ENCODE measurements at regions not wholly inside any gene's neighbourhood (a gene's known extent, or its start where the extent isn't known, plus 50 kb on each side); places are given as distances from the start of the nearest gene placed in this dataset.
"Not testable (repeated sequence)": the region's sequence is repeated elsewhere in the genome, so short reads cannot be mapped to it uniquely, and the experiment has no call there.

DNA sequence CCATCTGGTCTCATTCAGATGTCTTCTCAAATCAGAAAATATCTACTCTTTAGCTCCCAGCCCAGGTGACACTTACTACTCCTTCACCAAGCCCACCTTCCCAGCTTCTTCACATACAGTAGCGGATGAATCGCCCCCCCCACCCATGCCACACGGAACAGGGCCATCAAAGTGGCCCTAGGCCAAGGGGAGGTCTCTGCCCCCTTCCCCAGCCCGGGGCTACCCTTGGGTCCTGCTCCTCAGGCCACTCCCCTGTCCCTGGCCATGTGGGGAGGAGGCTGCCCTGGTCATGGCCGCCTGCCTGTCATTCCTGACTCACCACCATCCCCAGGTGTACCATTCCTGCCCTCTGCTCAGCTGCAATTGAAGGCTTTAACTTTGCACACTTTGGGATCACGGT is 142.8 kb downstream of the NECTIN1 start:
- peaks cover 44 to 52% of the 10 kb centered on the region in 2 donors for H3K27me3 Mint-ChIP-seq
- H3K4me1 Mint-ChIP-seq: peaks cover 12 to 26% of the 10 kb centered on the region in 2 donors
- H3K9me3 Mint-ChIP-seq: no peaks in the 10 kb centered on the region
- no peak overlapping the region for H3K4me3 Mint-ChIP-seq
- H3K36me3 Mint-ChIP-seq: no peaks in the 10 kb centered on the region
- ATAC-seq (replicated peaks): no peak
- H3K27ac Mint-ChIP-seq: no peak overlapping the region
- DNase-seq: no peak

DNA sequence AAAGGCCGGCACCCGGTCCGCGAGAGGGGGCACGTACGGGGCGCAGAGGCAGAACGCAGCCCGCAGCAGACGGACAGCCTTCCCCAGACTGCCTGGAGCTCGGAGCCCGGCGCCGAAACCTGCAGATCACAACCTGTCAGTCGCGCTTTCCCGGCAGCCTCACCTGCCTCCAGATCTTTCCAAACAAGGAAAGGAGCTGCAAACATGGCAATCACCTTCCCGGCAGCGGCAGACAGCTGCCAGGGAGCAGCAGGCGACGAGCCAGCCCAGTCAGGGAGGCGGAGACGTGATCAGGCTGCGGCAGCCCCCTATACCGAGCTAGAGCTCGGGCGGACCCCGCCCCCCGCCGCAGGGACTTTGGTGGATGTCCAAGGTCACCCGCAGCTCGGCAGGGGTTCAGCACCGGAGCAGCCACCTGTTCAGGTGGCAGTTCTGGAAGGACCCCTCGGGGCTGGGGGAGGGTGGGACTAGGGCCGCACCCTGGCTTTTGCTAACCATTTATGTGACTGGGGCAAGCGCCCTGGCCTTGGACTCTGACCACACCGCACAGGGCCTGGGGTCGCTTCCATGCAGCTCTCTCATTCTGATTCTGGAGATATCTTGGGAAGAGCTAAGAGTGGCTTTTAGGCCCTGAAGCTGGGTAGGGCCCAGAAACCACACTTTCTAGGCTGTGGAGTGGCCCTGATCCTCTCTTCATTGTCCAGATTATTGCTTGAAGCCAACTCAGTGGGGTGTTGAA is 143.8 kb downstream of the NECTIN1 start:
- Mint-ChIP-seq H3K4me3 (peak overlapping the region; percentile 67 to 68), H3K4me1 (peaks cover 8 to 16% of the 10 kb centered on the region in 2 donors), H3K27me3 (peaks cover 44 to 52% of the 10 kb centered on the region in 2 donors), H3K27ac (no peak overlapping the region), H3K9me3 (peaks cover 0 to 1% of the 10 kb centered on the region in 2 donors), H3K36me3 (no peaks in the 10 kb centered on the region)
- ATAC-seq (replicated peaks): no peak
- DNase-seq: no peak

DNA sequence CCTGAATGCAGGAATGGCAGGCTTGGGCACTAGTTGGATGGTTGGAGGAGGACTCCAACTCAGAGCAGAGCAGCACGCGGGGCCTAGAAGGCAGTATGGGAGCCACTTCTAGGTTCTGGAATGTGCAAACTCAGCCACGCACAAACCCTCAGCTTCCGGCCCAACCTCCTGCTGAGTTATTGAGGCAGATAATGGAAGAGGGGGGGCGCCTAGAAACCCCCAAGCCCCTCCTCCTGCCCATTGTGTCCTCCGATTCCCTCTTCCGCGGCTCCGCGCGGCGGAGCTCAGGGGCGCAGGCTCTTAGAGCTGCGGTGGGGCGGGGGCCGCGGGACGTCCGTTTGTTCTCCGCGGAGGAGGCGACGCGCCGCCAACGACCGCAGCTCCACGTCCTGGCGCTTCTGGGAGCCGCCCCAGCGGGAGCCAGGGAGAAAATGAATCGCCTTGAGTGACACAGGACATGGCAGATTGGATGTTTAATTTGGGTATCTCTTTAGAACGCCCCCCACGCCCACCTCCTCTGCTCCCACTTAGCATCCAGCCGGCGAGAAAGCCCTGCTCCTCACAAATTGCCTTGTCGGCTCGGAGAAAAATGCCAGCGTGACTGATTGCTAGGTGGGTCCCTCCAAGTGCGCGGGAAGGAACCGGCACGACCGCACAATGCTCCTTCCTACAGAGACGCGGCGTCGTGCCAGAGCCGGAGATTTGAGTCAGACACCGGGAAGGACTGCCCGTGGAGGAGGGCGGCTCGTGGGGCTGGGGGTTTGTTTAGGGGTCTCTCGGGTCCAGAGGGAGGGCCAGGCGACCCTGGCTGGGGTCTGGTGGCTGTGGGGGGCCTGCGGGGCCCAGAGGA is 144.6 kb downstream of the NECTIN1 start:
- Mint-ChIP-seq H3K4me1 (peaks cover 8 to 15% of the 10 kb centered on the region in 2 donors), H3K9me3 (peaks cover 0 to 3% of the 10 kb centered on the region in 2 donors), H3K4me3 (peak overlapping the region; percentile 67 to 68), H3K36me3 (no peaks in the 10 kb centered on the region), H3K27ac (no peak overlapping the region), H3K27me3 (peaks cover 44 to 52% of the 10 kb centered on the region in 2 donors)
- ATAC-seq (replicated peaks) (peak; percentile 14 to 42), DNase-seq (no peak)

DNA sequence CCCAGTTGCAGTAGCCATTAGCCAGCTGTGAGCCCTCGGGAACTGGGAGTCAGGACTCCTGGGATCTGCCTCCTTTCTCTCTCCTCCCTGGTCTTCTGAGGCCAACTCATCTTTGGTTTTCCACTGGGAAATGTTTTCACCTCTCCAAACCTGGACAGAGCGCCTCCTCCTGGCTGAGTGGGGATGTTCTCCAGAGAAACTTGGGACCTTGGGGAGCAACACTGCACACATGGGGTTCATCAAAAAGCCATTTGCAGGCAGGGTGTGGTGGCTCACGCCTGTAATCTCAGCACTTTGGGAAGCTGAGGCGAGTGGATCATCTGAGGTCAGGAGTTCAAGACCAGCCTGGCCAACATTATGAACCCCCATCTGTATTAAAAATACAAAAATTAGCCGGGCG is 145.4 kb downstream of the NECTIN1 start:
- H3K4me3 Mint-ChIP-seq: no peak overlapping the region
- no peak for ATAC-seq (replicated peaks)
- peaks cover 0 to 3% of the 10 kb centered on the region in 2 donors for H3K9me3 Mint-ChIP-seq
- peaks cover 8 to 15% of the 10 kb centered on the region in 2 donors for H3K4me1 Mint-ChIP-seq
- no peak for DNase-seq
- H3K27ac Mint-ChIP-seq: no peak overlapping the region
- peaks cover 44 to 52% of the 10 kb centered on the region in 2 donors for H3K27me3 Mint-ChIP-seq
- H3K36me3 Mint-ChIP-seq: no peaks in the 10 kb centered on the region

DNA sequence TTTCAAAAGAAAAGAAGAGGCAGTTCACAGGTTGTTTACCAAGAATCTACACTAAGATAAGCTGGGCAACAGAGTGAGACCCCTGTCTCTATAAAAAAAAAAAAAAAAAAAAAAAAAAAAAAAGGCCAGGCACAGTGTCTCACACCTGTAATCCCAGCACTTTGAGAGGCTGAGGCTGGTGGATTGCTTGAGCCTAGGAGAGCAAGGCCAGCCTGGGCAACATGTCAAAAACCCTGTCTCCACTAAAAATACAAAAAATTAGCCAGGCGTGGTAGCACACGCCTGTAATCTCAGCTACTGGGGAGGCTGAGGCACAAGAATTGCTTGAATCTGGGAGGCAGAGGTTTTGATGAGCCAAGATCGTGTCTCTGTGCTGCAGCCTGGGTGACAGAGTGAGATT is 147.6 kb downstream of the NECTIN1 start:
- Mint-ChIP-seq H3K4me1 (peaks cover 8 to 15% of the 10 kb centered on the region in 2 donors), H3K27me3 (peaks cover 42 to 44% of the 10 kb centered on the region in 2 donors)
- not testable (repeated sequence) for DNase-seq; H3K4me3 Mint-ChIP-seq; H3K27ac Mint-ChIP-seq; ATAC-seq (replicated peaks); H3K9me3 Mint-ChIP-seq; H3K36me3 Mint-ChIP-seq

DNA sequence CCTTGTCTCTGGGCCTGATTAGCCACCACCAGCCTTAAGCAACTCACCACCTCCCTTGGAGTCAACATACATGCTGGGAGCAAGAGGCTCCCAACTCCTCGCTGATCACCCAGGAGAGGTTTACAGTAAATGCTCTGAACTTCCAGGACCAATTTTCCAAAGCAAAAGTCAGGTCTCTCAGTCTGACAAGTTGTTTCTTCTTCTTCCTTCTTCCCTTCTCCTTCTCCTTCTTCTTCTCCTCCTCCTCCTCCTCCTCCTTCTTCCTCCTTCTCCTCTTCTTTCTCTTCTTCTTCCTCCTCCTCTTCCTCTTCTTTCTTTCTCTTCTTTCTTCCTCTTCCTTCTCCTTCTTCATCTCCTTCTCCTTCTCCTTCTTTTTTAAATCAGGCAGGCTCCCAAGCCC is 148.2 kb downstream of the NECTIN1 start:
- ATAC-seq (replicated peaks) (no peak), DNase-seq (no peak)
- no peak overlapping the region for H3K4me3 Mint-ChIP-seq
- H3K4me1 Mint-ChIP-seq: peaks cover 8 to 15% of the 10 kb centered on the region in 2 donors
- no peaks in the 10 kb centered on the region for H3K36me3 Mint-ChIP-seq
- H3K27ac Mint-ChIP-seq: no peak overlapping the region
- H3K27me3 Mint-ChIP-seq: peaks cover 36 to 37% of the 10 kb centered on the region in 2 donors
- H3K9me3 Mint-ChIP-seq: peaks cover 0 to 3% of the 10 kb centered on the region in 2 donors

DNA sequence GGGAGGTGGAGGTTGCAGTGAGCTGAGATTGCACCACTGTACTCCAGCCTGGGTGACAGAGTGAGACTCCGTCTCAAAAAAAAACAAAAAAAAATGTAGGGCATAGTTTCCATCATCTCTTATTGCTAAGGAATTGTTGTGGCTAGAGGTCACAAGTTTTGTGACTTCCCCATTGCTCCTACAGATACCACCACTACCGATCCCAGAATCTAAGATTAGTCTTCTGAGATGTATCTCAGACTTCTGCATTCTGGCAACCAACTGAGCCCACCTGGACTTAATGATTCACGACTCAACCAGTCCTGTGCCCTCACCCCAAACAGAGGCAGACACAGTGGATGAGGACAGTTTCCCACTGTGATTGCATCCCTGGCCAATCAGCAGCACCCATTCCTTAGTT is 148.9 kb downstream of the NECTIN1 start:
- Mint-ChIP-seq H3K4me3 (no peak overlapping the region), H3K27ac (no peak overlapping the region), H3K27me3 (peaks cover 29 to 32% of the 10 kb centered on the region in 2 donors), H3K36me3 (no peaks in the 10 kb centered on the region), H3K9me3 (peaks cover 0 to 3% of the 10 kb centered on the region in 2 donors), H3K4me1 (peaks cover 8 to 14% of the 10 kb centered on the region in 2 donors)
- ATAC-seq (replicated peaks) (no peak), DNase-seq (no peak)

DNA sequence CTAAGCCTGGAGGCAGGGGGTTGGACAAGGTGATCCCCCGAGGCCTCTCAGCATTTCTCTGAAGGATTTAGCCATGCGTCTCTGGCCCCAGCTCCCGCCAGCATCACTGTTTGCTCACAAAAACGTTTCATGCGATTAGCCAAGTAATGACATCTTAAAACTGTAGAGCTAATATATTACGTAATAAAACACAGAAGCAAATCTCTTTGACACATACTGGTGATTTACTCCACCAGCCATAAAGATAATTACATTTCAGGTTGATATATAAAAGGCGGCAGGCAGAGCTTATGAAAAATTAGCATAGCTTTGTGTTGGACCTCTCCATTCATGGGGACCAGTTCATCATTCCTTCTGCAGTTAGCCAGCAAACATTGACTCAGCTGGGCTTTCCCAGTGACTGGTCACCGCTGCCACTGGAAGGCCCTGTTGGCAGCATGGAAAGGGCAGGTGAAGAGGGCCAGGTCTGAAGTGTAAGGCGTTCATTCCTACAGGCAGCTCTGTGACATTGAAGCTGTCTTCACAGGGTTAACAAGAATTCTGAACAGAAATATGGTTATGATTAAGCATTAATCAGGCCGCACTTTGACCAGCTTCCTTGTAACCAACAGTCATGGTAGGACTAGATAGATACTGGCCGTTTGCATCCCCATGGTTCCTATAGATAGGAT is 150.3 kb downstream of the NECTIN1 start:
- H3K27me3 Mint-ChIP-seq: peaks cover 15 to 20% of the 10 kb centered on the region in 2 donors
- no peak overlapping the region for H3K4me3 Mint-ChIP-seq
- H3K27ac Mint-ChIP-seq: no peak overlapping the region
- H3K9me3 Mint-ChIP-seq: peaks cover 0 to 3% of the 10 kb centered on the region in 2 donors
- DNase-seq: no peak
- no peak for ATAC-seq (replicated peaks)
- H3K4me1 Mint-ChIP-seq: peaks cover 4 to 6% of the 10 kb centered on the region in 2 donors
- no peaks in the 10 kb centered on the region for H3K36me3 Mint-ChIP-seq

DNA sequence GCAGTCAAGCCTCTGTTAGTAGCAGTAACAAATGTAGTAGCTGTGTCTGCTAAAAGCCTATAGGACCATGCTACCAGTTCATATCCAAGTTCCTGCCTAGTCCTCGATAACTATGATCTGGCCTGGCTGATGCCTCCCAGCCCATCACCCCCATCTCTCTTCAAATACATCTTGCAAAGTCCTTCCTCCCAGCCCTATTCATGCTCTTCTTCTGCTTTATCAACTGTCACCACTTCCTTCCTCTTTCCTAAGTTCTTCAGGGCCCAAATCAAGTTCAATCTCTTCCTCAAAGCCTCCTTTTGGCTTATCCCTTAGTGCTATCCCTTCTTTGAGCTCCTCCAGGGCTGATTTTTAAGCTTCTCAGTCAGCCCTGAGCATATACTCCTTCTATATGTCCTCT is 150.9 kb upstream of the THY1 start:
- Mint-ChIP-seq H3K4me3 (no peak overlapping the region), H3K27ac (no peak overlapping the region), H3K4me1 (peaks cover 5 to 14% of the 10 kb centered on the region in 2 donors), H3K36me3 (no peaks in the 10 kb centered on the region), H3K27me3 (peaks cover 4 to 5% of the 10 kb centered on the region in 2 donors), H3K9me3 (no peaks in the 10 kb centered on the region)
- DNase-seq (no peak), ATAC-seq (replicated peaks) (peak; percentile 36 to 60)

DNA sequence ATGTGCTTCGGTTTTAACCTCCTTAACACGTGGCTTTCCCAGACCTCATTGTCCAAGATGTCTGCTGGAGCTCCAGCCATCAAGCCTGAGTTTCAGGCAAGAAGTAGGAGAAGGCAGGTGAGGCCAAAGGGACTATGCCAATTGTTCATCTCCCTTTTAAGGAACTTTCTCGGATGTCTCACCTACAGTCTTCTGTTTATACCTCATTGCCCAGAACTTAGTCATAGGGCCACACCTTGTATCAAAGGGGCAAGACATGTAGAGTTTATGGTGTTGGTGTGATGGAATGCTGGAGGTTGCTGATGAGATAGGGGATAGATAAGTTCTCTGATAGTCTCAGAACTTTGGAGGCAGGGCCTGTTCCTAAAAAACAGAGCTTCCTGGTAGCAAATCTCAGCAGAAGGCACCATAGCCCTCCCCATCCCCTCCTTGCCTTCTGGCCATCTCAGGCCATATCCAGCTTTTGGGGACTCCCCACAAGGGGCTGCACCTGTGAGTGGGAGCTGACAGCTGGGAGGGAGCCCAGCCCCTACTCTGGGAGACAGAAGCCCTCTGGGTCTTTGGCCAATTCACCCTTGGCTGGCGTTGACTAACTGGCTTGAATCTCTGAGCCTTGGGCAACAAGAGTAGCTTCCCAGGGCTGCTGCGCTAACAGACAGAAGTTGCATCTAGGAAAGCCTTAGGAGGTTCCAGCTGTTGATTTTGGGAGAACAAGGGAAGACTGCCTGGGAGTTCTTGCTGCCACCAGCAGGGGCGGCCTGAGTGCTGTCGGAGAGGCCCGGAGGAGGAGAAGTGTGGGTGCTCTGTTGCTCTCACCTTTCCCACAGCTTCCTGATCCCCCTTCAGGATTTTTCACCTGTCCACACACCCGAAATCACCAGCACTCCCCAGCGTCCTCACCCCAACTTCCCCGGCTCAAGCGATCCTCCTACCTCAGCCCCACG is 149.8 kb upstream of the THY1 start:
- peaks cover 0 to 4% of the 10 kb centered on the region in 2 donors for H3K27me3 Mint-ChIP-seq
- peaks cover 5 to 14% of the 10 kb centered on the region in 2 donors for H3K4me1 Mint-ChIP-seq
- H3K9me3 Mint-ChIP-seq: no peaks in the 10 kb centered on the region
- H3K27ac Mint-ChIP-seq: no peak overlapping the region
- DNase-seq (no peak), ATAC-seq (replicated peaks) (no peak)
- no peaks in the 10 kb centered on the region for H3K36me3 Mint-ChIP-seq
- H3K4me3 Mint-ChIP-seq: no peak overlapping the region

DNA sequence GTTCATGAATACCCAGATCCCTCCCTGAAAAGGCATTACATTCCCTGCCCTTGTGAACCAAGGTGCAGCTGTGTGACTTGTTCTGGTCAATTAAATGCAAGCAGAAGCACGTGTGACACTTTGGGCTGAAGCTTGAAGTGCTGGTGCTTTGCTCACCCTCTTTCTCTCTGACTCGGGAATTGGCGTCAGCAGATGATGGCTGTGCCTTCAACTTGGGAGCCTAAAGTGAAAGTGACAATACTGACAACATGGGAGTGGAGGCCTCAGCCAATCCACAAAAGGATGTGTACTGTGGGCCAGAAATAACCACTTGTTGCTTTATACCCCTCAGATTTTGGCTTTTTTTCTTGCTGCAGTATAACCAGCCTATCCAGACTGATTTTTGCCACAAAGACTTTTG is 148.3 kb upstream of the THY1 start:
- peaks cover 5 to 14% of the 10 kb centered on the region in 2 donors for H3K4me1 Mint-ChIP-seq
- no peaks in the 10 kb centered on the region for H3K27me3 Mint-ChIP-seq
- no peaks in the 10 kb centered on the region for H3K36me3 Mint-ChIP-seq
- DNase-seq: no peak
- no peak overlapping the region for H3K4me3 Mint-ChIP-seq
- H3K27ac Mint-ChIP-seq: no peak overlapping the region
- no peak for ATAC-seq (replicated peaks)
- H3K9me3 Mint-ChIP-seq: peaks cover 0 to 3% of the 10 kb centered on the region in 2 donors

DNA sequence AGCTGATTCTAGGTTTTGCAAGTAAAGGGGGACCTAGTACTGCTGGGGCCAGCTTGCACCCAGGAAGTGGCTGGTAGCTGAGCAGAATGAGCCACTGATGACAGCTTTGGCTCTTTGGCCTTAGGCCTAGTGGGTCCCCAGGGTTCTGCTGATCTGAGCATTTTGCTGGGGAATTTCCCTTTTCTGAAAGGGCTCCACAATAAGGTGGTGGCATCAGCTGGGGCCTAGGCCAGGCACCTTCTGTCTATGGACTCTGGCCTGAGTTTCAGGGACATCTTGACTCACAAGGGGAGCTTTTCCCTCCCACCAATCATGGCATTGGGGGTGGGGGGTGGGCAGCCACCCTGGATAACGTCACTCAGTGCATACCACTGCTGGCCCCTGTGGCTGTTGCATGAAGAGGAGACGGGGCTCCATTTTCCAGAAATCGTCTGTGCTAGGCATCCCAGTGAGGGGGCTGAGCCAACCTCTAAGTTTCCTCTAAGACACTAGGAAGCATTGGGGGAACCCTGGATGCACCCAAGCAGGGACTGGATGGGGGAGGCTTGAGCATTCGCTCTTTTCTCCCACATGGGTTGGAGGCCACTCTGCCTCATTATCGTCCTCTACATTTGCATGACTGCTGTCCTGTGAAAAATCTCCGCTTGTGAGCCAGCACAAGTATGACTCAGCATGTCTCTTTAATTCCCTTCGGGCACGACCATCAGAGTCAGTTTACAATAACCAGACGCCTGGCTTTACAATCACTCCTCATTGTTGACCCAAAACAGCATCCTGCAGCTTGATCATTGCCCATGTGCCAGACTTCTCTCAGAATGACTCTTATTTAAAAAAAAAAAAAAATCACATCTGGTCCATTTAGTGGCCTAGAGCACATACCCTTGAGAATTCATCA is 145.0 kb upstream of the THY1 start:
- Mint-ChIP-seq H3K27me3 (peaks cover 1 to 13% of the 10 kb centered on the region in 2 donors), H3K36me3 (no peaks in the 10 kb centered on the region), H3K27ac (no peak overlapping the region), H3K9me3 (peaks cover under 1 to 12% of the 10 kb centered on the region in 2 donors), H3K4me1 (peaks cover 0 to under 1% of the 10 kb centered on the region in 2 donors), H3K4me3 (no peak overlapping the region)
- peak; percentile 93 to 95 for ATAC-seq (replicated peaks)
- DNase-seq: peak; percentile 11

DNA sequence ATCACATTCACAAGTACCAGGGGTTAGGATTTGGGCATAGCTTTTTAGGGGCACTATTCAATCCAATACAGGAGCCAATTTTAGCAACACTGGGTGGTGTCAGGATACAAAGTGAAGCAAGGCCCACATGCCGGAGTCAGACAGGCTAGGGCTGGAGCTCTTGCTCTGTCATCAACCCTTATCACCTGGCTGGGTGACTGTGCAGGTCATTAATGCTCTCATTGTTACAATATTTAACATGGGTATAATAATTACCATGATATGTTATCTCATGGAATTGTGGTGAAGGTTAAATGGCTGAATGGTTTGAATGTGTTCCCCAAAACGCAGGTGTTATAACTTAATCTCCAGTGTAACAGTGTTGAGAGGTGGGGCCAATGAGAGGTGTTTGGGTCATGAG is 143.3 kb upstream of the THY1 start:
- H3K36me3 Mint-ChIP-seq: peaks cover 0 to 2% of the 10 kb centered on the region in 2 donors
- no peak for DNase-seq
- H3K4me1 Mint-ChIP-seq: no peaks in the 10 kb centered on the region
- no peak overlapping the region for H3K27ac Mint-ChIP-seq
- ATAC-seq (replicated peaks): no peak
- H3K4me3 Mint-ChIP-seq: no peak overlapping the region
- peaks cover 16 to 29% of the 10 kb centered on the region in 2 donors for H3K27me3 Mint-ChIP-seq
- H3K9me3 Mint-ChIP-seq: peaks cover 11 to 18% of the 10 kb centered on the region in 2 donors
